Posterior vena cava (tissue), 2 donors: ENCODE measurements at regions not wholly inside any gene's neighbourhood (a gene's known extent, or its start where the extent isn't known, plus 50 kb on each side); places are given as distances from the start of the nearest gene placed in this dataset.
"Not testable (repeated sequence)": the region's sequence is repeated elsewhere in the genome, so short reads cannot be mapped to it uniquely, and the experiment has no call there.

Experiments
- DNase-seq: peaks from one replicate; pipeline ENCODE4 v3.0.0-alpha.2; 2020; ENCODE audit warnings: low spot score
- intact Hi-C, 2 donors: fragments of 100-400 bp; cut with DNase I; formaldehyde crosslinking; loops; one replicate each; pipeline versions ENCODE4 v1.14.1 to v1.14.2; 2022 to 2023
- donor health status: DM: yes; HTN: yes; CAD: no.
- donor health status: DM: yes; HTN: yes; CAD: no.

- intact Hi-C loops, result no loop called here
Observed at GRCh38 chr4:72205298-72205697, 173.5 kb downstream of the NPFFR2 start.

GRCh38 chr4:72205831-72206230 lies 174.0 kb downstream of the NPFFR2 start:
- no peak for DNase-seq
- intact Hi-C loops, result no loop called here

More at GRCh38 chr4:72205298-72205697, 173.5 kb downstream of the NPFFR2 start:
- DNase-seq, result no peak

GRCh38 chr4:72207196-72207595 lies 175.4 kb downstream of the NPFFR2 start:
- no peak for DNase-seq
- intact Hi-C loops, result no loop called here

DNA sequence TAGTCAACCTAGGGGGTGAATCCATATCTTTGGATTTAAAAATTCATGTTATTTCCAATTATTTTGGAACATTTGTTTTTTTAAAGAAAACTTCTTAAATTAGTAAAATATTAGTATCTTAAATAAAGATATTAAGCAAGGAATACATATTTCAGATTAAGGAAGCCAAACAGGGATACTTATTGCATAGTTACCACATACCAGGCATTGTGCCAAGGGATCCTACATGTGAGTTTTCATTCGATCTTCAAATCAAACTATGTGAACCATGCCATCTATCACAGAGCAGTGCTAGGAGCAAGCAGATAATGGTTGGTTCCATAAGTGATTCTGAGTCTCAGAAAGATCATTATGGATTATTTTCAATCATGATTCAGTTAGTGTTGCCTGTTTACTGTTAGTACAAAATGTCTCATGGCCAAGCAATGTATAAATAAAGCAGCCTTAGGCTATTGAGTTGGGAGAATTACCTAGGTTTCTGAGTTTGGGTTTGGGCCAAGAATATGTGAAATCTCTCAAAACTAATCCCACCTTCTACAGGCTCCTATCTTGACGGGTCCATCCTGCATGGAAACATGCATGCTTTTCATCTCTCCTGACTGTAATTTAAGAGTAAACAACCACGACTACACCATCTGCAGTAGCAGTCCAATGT lies 176.7 kb downstream of the NPFFR2 start:
- DNase-seq, result no peak
- intact Hi-C loops, result no loop called here

DNA sequence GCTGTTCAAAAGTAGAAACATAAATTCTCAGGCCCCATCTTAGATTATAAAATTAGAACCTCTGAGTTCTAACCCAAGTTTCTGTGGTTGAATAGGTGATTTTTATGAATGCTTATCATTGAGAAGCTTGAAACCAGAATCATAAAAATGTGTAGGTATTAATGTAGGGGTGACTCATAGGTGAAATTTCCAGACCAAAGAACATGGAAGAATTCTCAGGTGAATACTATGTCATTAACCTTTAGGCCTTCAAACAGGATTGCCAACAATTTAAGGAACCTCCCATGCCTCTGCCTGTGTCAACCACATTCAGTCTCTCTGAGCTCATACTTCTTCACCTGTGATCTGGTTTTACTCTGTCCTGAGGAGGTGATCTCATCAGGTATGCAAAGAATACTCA lies 177.8 kb downstream of the NPFFR2 start:
- intact Hi-C loops, result no loop called here
- no peak for DNase-seq

GRCh38 chr4:72213763-72214162 lies 182.0 kb downstream of the NPFFR2 start:
- intact Hi-C loops, DNase-seq: not testable (repeated sequence)

GRCh38 chr4:72215198-72215597 lies 183.4 kb downstream of the NPFFR2 start:
- DNase-seq, result no peak
- intact Hi-C loops, result no loop called here

DNA sequence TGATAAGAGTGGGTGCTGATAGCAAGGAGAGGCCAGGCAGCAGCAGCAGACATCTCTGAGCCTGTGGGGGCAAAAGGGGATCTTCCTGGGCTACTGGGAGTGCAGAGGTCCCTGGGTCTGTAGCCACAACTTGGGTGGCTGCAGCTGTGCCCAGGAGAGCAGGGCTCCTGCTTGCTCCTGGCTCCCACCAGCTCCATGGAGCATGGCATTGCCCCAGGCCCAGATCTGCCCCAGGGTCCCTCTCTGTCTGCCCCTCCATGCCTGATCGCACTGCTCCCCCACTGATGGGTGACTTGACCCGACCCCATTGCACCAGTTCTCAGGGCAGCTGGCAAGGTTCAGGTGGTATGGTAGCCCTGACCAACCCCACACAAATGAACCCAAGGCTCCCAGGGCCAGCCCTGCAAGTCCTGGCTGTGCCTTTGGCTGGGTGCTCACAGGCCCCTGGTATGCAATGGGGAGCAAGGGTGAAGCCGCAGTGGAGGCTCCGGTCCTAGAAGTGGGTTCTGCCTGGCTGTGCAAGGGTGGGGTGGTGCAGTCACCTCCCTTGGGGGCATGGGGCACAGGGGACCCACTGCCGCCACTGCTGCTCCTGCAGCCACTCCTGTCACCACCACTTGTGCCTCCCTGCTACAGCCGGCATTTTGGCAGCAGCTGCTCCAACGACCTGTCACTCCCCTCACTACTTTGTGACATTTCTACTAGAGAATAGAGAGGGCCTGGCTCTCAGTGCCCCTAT lies 184.9 kb downstream of the NPFFR2 start:
- intact Hi-C loops, result no loop called here
- peak; percentile 78 for DNase-seq

- no peak for DNase-seq
- intact Hi-C loops, result no loop called here
Observed at GRCh38 chr4:72218953-72219352, 187.2 kb downstream of the NPFFR2 start.
